ENCODE measurements at regions not wholly inside any gene's neighbourhood (a gene's known extent, or its start where the extent isn't known, plus 50 kb on each side); places are given as distances from the start of the nearest gene placed in this dataset.

DNA sequence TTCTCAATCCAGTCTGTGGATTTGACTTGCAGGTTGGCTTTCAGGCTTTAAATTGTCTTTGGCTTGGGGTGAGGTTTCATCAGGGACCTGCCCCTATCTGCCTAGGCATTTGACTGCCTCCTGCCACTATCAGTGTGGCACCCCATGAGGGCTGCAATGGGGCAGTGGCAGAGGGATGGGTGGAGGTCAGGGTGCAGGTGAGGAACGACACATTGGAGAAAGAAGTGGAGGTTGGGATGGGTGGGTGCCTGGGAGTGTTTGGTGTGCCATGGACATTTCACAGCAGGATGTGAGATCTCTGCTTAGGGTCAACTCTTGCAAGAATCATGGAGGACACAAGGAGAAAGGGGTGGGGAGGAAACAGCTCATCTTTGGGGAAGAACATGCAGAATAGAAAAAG lies 625.1 kb downstream of the PTPRU start:
- TF ChIP-seq, protein P1, sequence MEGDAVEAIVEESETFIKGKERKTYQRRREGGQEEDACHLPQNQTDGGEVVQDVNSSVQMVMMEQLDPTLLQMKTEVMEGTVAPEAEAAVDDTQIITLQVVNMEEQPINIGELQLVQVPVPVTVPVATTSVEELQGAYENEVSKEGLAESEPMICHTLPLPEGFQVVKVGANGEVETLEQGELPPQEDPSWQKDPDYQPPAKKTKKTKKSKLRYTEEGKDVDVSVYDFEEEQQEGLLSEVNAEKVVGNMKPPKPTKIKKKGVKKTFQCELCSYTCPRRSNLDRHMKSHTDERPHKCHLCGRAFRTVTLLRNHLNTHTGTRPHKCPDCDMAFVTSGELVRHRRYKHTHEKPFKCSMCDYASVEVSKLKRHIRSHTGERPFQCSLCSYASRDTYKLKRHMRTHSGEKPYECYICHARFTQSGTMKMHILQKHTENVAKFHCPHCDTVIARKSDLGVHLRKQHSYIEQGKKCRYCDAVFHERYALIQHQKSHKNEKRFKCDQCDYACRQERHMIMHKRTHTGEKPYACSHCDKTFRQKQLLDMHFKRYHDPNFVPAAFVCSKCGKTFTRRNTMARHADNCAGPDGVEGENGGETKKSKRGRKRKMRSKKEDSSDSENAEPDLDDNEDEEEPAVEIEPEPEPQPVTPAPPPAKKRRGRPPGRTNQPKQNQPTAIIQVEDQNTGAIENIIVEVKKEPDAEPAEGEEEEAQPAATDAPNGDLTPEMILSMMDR (conservative IDR thresholded peaks at IDR 0.05; ENCODE audit: low read depth, low read length), result no peak
- no peaks in the 10 kb centered on the region for H3K36me3 ChIP-seq (ENCODE audit: insufficient read depth)
- H3K79me2 ChIP-seq (ENCODE audit: insufficient read depth, low read depth), result no peaks in the 10 kb centered on the region
- no peak overlapping the region for H3K27ac ChIP-seq
- H3K4me3 ChIP-seq (IDR thresholded peaks at IDR 0.05; ENCODE audit: insufficient read depth, low read depth, low read length), result no peak overlapping the region
- no peaks in the 10 kb centered on the region for H3K4me1 ChIP-seq (ENCODE audit: low read depth, poor library complexity, severe bottlenecking)
- no peak overlapping the region for H2AFZ ChIP-seq (ENCODE audit: low read depth)
- H4K20me1 ChIP-seq (ENCODE audit: insufficient read depth), result no peaks in the 10 kb centered on the region
- H3K9ac ChIP-seq, result no peak overlapping the region
- H3K27me3 ChIP-seq (ENCODE audit: insufficient read depth, low read depth), result no peaks in the 10 kb centered on the region; the same call in 1 of the 2 replicates
- no peak overlapping the region for H3K4me2 ChIP-seq

GRCh38 chr1:29860681-29861080 lies 624.4 kb downstream of the PTPRU start:
- Histone ChIP-seq H3K4me2 (no peak overlapping the region), H3K9ac (no peak overlapping the region)

DNA sequence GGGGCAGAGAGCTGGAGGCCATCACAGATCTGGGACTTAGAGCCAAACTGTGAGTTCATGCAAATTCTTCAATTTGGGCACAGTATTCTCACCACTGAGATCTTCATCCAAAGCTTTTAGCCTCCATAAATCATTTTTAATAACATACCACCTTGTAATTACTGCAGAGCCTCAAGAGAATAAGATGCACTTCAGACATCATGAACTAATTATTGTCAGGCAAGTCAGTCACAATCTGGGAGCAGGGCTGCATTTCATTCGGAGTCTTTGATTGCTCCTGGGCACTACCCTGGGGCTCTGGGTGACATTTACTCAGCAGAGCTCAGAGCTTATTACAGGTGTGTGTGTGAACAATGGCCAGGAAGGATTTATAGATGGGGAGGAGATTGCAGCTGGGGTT lies 623.7 kb downstream of the PTPRU start:
- Histone ChIP-seq H3K36me3 (ENCODE audit: insufficient read depth) (no peaks in the 10 kb centered on the region), H3K27me3 (ENCODE audit: insufficient read depth, low read depth) (peaks cover 4% of the 10 kb centered on the region; the same call in 1 of the 2 replicates), H3K27ac (no peak overlapping the region), H3K4me2 (no peak overlapping the region), H3K9ac (no peak overlapping the region), H3K4me3 (IDR thresholded peaks at IDR 0.05; ENCODE audit: insufficient read depth, low read depth, low read length) (no peak overlapping the region), H3K79me2 (ENCODE audit: insufficient read depth, low read depth) (no peaks in the 10 kb centered on the region), H4K20me1 (ENCODE audit: insufficient read depth) (no peaks in the 10 kb centered on the region), H3K4me1 (ENCODE audit: low read depth, poor library complexity, severe bottlenecking) (no peaks in the 10 kb centered on the region), H2AFZ (ENCODE audit: low read depth) (no peak overlapping the region)
- TF ChIP-seq, protein P1 (conservative IDR thresholded peaks at IDR 0.05; ENCODE audit: low read depth, low read length), result no peak

More at GRCh38 chr1:29860681-29861080, 624.4 kb downstream of the PTPRU start:
- Histone ChIP-seq H3K27ac (no peak overlapping the region), H3K4me3 (IDR thresholded peaks at IDR 0.05; ENCODE audit: insufficient read depth, low read depth, low read length) (no peak overlapping the region), H3K79me2 (ENCODE audit: insufficient read depth, low read depth) (no peaks in the 10 kb centered on the region), H3K4me1 (ENCODE audit: low read depth, poor library complexity, severe bottlenecking) (no peaks in the 10 kb centered on the region), H2AFZ (ENCODE audit: low read depth) (no peak overlapping the region), H3K27me3 (ENCODE audit: insufficient read depth, low read depth) (no peaks in the 10 kb centered on the region; the same call in 1 of the 2 replicates), H4K20me1 (ENCODE audit: insufficient read depth) (no peaks in the 10 kb centered on the region), H3K36me3 (ENCODE audit: insufficient read depth) (no peaks in the 10 kb centered on the region)
- TF ChIP-seq, protein P1 (conservative IDR thresholded peaks at IDR 0.05; ENCODE audit: low read depth, low read length), result no peak

- TF ChIP-seq, protein P1 (conservative IDR thresholded peaks at IDR 0.05; ENCODE audit: low read depth, low read length), result no peak
- Histone ChIP-seq H3K4me2 (no peak overlapping the region), H3K4me3 (IDR thresholded peaks at IDR 0.05; ENCODE audit: insufficient read depth, low read depth, low read length) (no peak overlapping the region), H3K9ac (no peak overlapping the region), H3K79me2 (ENCODE audit: insufficient read depth, low read depth) (no peaks in the 10 kb centered on the region), H3K27me3 (ENCODE audit: insufficient read depth, low read depth) (peaks cover 9% of the 10 kb centered on the region), H3K27ac (no peak overlapping the region), H3K4me1 (ENCODE audit: low read depth, poor library complexity, severe bottlenecking) (no peaks in the 10 kb centered on the region), H2AFZ (ENCODE audit: low read depth) (no peak overlapping the region), H3K36me3 (ENCODE audit: insufficient read depth) (no peaks in the 10 kb centered on the region), H4K20me1 (ENCODE audit: insufficient read depth) (no peaks in the 10 kb centered on the region)
Observed at GRCh38 chr1:29859126-29859525, 622.8 kb downstream of the PTPRU start.

Data from KMS-11 (cell line).